ENCODE measurements at regions not wholly inside any gene's neighbourhood (a gene's known extent, or its start where the extent isn't known, plus 50 kb on each side); places are given as distances from the start of the nearest gene placed in this dataset.

DNA sequence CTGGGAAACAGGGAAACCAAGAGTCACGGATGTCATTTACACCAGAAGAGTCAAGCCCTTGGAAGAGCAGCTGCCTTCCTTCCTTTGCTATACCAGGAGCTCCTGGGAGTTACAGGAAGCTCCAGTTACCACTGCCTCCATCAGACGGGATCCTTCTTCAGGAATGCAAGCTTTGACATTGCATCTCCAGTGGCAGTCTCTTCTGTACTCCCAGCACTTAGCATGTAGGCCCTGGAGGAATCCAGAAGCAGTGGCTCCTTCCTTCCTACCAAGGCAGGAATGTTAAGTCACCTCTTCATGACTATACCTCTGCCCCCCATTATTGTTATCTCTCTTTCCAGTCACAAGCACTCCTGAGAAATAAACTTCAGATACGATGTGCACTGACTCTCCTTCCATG lies 836.0 kb downstream of the MAFB start:
- DNase-seq: no peak

DNA sequence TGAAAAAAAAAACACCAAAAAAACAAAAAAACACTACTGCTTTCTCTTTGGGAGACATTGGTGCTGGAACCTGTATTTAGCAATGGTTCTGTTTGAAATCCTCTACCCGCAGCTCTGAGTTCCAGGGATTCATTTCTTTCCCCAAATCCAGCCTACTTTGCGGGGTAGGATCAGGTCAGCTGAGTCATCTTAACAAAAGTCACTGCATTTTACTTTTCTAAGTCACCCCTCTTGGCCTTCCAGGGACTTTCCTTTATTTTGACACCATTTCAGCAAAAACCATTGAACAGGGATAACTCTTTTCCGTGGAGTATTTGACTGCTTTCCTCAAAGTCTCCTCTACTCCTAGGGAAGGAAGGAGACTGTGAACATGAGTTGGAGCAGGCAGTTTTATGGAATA lies 837.6 kb downstream of the MAFB start:
- no peak for DNase-seq

DNA sequence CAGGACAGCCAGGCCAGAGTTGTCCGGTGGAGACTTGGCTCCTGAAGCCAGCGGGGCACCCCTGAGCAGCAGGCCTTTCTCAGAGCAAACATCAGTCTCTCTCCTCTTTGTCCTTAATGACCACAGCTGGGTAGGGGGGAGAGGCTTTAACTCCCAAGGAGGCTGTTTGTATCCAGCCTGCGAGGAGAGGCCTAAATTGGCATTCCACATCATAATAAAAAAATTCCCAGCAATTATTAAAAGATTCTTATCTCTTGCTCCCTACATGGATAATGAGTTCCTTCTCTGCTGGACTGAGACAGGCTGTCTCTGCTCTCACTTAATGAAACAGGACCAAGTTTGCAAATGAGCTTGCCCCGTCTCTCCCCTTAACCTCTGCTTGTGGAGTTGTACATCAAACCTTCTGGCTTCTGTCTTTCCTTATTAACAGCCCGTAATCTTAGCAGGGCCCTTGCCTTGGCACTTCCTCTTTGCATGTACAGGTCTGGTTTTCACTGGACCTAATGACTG lies 838.2 kb downstream of the MAFB start:
- no peak for DNase-seq

DNA sequence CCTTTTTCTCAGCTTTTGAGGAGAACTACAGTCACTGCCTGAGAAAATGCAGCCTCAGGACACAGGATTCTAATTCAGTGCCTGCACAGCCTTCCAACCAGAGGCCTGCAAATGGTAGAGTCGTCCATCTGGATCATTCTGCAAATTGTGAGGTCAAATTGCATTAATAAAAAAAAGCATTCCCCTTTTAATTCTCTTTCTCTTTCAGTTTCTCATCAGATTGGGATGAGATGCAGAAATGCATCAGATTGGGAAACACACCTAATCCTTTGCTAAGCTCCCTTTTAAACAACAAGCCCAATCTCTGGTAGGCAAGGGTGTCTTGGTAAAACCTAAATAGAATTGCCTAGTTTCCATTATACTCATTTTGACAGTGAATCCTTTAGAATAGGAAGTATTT lies 838.8 kb downstream of the MAFB start:
- DNase-seq: no peak

DNA sequence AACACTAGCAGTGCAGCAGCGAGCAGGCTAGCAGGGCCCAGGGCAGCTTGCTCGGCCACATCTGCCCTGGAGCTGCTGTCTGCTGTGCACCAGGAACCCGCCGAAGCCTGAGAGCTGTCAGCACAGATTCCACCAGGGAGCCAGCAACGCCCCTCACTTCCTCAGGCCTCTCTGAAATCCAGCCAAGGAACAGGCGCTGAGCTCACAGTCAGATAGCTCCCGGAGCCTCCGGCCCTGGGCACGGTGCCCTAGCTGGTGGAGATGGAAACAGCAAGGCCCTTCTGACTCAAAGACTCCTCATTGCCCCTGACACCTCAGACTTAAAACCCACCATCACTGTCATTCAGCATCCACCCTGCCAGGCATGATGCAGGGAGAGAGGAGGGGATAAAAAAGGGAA lies 839.4 kb downstream of the MAFB start:
- DNase-seq: no peak

DNA sequence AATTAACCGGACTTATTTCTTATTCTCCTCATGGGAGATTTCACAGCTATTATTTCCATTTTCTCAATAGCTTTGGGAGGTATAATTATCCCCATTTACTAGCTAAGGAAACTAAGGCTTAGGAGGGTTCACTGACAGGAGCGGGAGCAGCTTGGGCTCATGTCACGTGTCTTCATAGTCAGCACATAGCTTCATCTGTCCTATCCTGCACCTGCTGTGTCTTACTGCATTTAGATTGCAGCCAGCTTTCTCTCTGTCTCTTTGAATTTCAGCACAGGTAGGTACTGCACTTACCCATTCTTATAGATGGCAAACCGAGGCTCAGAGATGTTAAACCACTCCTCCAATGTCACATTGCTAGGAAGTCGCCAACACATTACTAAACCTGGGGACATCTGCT lies 839.9 kb downstream of the MAFB start:
- DNase-seq: no peak

DNA sequence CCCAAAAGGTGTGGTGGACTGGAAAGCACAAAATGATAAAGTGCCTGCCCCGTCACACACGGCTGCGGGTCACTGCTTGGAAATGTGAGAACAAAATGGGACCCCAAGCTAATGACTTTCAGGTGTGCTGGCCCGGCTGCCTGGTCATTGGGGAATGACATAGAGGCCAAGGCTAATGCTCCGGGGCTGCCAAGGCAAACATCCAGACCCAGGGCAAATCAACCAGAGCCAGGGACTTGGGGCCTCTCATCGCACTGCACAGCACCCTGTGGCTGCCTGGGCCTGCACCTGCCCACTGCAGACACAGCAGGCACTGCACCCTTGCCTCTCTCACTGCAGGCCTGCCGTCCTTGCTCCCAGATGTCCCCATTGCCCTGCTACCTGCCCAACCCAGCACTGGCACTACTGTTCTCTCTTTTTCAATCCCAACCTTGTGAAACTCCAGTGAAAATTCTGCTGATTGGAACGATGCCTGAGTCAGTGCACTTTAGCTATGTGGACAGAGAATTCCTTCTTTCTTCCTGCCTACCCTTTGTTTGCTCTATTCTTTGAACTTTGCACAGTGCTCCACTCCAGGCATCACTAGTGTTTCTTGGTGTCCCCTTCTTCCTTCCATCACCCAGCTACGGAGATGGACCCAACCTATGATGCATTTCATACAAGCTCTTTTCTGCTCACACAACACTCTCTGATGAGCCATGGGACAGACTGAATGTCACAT lies 849.5 kb downstream of the MAFB start:
- no peak for DNase-seq

DNA sequence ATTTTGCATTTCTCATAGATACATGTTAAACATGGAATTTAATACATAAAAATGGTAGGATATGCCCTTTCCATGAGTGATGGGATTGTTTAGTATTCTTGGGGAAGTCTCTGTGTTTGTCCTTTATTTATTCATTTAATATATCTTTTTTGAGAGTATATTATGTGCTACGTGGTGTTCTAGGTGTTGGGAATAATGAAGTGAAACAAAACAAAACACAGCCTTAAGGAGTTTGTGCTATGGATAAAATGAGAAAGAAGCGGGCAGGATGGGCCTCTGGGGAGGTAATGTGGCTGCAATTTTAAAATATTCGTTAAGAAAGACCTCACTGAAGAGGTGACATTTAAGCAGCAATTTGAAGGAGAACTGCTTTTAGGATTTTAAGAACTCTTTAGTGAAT lies 851.5 kb downstream of the MAFB start:
- no peak for DNase-seq

DNA sequence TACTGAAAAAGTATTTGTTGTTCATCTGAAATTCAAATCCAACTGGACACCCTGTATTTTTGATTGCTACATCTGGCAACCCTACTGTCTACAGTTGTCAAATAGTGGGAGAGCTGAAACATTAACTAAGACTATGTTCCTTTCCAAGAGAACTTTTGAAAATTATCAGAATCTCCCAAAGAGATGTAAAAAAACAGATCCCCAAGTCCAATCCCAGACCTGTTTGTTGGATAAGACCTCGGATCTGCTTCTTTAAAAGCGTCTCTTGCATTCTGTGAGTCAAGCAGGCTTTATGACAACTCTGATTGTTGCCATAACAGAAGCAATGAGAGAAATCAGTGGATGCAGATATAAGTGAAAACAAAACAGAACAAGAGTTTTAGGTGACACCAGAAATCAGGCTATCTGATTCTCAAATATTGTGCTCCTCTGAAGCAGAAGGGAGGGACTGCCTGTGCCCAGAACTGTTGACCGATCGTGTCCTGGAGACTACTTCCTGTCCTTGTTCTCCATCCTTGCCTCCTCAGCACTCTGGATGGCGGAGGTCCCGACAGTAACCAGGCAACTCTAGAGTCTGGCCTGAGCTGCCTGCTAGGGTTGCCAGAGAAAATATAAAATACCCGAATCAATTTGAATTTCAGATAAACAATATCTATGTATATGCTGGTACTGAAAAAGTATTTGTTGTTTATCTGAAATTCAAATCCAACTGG lies 853.8 kb downstream of the MAFB start:
- no peak for DNase-seq

DNA sequence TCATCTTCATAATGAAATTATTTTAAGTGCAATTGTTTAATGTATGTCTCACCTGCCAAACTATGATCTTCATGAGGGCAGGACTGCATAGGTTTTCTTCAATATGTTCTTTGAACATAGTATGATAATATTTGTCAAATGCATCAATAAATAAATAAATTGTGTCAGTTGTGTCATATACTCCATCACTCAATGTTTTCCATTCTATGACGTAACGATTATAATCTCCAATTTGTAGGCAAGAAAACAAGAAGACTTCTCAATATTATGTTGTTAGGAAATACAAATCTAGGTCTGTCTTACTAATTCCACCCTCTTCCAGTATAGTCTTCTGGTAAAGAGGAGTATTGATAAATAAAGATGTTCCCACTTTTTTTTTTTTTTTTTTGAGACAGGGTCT lies 858.1 kb downstream of the MAFB start:
- no peak for DNase-seq

DNA sequence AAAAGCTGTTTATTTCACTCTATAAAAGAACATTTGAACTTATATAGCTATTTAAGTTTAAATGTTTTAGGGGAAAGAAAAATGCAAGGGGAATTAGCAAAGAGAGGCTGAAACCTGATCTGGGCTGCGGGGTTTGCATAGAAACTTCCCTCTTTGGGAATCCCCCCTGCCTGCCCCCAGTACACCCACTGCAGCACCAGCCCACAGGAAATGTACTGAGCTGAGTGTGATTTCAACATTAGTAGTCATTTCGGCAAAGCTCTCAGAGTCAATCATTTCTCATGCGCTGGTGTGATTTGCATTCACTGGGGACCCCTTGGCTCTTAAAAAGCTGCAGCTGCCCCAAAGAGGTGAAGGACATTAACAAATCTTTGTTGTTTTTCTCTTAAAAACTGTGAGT lies 859.4 kb downstream of the MAFB start:
- DNase-seq: no peak

DNA sequence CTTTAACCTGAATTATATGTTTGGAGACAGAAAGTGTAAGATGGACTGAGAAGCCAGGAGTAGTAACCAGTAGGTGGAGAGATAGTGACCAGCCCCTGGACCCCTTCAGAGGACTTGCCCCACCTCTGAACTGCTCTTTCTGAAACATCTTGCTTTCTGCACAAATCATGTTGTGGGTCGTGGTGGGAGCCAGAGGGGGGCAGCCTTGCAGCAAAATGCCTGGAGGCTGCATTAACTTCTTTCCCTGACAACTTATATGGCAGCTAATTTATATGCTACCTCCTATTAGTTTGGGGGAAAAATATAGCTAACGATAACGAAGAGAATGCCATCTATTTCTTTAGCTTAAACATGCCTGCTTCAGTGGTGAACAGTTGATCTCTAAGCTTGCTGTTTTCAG lies 859.8 kb downstream of the MAFB start:
- DNase-seq: no peak

DNA sequence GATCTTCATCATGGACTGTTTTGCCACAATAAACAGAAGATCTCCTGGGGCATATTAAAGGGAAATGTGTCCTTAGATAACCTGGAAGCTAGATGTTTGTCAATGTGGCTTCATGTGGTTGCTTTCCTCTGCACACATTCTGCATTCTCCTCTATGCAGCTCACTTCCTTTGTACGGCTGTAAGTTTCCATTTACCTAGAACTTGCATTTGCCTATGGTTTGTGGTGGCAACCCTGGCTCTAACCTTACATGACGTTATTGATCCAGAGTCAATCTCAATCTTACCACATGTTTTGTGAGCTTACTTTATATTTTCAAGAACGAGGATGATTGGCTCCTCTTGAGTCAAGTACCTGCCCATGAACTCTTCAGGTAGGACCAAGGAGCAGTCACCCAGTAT lies 863.1 kb downstream of the MAFB start:
- DNase-seq: no peak

DNA sequence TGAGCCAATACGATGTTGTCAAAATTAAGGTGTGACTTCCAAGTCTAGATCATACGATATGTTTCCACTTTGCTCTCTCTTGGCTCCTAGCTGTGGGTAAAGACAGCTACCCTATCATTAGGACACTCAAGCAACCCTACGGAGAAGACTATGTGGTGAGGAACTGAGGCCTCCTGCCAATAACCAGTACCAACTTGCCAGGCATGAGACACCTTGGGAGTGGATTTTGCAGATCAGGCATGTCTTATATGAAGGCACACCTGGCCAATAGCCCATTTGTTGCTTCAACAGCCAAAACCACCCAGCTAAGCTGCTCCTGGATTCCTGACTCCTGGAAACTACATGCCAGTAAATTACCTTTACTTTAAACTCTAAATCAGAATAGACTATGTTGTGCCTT lies 863.4 kb downstream of the DHX35 start:
- no peak for DNase-seq

DNA sequence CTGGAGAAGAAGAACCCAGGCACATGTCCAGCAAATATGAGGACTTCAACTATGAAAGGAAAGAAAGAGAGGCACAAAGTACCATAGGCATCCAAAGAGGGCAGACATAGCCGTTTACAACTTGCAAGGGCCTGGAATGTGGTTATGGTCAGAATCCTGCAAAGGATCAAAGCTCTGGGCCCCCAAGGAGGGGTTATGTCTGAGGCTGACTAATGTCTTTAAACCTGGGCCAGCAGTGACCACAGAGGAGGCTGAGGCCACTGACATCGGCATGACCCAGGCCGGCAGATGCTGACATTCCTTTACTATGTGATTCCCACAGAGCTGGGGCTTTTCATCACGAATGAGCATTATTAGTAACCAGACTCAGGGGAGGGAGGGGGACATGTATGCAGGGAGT lies 861.1 kb downstream of the DHX35 start:
- DNase-seq: no peak

DNA sequence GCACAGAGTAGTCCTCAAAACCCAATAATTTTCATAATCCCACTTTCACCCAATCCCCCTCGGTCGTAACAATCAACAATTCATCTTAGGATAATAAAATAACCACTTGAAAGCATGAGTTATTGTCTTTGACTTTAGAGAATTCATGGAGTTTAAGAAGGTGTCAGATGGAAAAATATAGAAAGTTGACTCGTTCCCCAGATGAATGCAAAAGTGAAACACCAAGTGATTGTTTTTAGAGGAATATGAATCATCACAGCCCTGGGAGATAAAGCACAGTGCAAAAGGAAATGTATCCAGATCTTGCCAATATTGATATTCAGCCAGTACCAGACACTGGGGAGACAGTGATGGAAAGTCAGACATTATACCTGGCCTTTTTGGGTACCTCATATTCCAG lies 860.5 kb downstream of the DHX35 start:
- no peak for DNase-seq

DNA sequence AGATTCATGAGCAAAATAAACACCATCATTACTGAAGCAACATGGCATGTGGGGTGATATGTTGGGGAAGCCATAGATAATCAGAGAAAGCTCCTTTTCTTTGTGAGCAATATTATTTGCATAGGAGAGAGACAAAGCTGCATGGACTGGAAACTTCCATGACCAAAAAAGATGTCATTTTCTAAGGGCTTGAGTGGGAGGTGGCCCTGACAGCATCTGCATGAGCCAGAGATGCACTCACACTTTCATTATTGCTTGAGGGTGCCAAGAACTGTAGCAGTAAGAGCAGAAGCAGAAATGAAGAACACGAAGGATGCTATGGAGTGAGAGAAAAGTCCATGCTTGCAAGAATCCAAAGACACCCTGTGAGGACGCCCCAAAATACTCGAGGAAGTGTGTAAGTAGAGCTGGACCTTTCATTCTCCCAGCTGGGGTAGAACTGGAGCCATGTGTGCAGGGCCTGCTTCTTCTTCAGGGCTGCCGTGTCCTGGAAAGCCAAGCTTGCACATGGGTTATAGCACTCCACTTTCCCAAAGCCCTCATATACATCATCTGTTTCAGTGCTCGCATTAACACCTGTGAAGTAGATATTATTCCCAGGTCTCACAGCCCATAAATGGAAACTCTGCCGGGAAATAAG lies 851.2 kb downstream of the DHX35 start:
- no peak for DNase-seq

DNA sequence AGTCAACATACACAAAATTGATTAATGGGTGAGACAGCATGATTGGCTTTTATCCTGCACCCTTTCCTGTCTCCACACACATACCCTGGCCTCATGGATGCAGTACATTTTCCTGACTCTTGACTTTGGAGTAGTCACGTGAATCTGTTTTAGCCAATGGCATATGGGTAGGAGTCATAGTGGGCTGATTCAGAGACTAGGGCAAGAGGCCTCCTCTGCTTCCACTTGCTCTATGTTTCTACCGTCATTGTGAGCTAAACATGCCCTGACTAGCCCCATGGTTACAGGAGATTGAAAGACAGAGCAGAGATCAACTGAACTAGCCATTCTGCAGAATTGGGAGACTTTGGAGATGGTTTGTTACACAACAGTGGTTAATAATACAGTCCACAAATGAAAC lies 850.0 kb downstream of the DHX35 start:
- no peak for DNase-seq

DNA sequence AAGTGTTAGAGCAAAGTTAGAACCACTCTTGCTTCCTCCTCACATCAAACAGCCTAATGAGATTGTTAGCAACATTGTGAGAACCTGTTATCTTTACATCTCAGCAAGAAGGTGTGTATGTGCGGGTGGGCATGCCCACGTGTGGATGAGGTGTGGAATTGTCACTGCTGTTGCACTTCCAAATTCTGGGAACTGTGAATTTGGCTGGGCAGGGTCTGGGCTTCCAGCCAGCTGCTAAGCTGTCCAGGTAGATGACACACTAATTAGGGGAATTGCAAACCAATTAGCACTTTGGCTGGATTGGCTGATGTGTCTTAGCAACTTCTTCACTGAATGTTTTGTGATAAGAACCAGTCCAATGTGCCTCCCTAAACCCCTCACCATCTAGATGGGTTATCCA lies 848.2 kb downstream of the DHX35 start:
- DNase-seq: no peak

DNA sequence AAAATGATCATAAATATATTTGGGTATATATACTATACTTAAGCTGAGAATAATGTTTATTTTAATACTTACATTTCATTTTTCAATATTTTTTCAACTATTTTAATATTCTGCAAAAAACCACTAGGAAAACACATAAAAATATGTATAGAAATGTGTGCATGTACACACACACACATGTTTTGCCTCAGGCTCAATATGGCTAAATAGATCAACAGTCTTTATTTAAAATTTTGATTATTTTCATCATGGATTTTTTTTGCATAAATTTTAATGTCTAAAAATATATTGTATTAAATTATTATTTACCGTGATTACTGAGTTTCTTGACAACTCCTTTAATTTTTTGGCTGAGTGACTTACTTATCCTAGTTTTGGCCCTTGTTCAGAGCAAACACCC lies 846.5 kb downstream of the DHX35 start:
- DNase-seq: no peak

DNA sequence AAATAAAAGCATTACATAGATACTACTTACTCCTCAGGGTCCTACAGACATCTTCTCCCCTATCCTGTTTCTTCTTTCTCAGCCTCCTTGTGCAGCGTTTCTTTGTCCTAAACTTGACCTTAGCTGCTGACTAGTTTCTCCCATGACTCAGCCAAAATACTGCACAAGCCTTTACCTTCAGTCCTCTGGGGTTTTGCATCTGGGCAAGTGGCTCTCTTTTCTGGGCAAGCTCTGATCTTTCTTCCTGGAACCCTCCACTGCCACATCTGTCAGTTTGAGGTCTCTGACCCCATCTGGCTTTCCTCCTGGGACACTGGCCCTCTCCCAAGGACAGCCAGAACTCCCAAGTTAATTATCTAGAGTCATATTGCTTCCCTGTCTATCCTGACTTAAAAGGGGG lies 838.4 kb downstream of the DHX35 start:
- no peak for DNase-seq

DNA sequence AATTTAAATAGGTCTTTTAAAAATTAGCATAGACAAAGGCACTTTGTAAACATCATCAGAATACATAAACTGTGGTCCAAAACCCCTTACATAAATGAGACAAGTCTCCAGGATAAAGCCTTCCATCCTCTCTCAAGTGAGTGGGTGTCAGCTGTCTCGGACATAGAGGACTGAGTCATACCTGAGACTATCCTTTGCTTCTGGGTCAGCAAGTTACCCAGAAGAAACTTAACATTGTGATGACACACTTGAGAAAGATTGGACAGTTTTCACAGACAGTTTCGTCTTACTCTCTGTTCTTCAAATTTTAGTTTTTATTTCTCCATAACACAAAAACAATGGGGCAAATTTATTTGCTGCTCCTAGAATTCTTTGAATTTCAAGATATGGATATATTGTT lies 838.0 kb downstream of the DHX35 start:
- no peak for DNase-seq

DNA sequence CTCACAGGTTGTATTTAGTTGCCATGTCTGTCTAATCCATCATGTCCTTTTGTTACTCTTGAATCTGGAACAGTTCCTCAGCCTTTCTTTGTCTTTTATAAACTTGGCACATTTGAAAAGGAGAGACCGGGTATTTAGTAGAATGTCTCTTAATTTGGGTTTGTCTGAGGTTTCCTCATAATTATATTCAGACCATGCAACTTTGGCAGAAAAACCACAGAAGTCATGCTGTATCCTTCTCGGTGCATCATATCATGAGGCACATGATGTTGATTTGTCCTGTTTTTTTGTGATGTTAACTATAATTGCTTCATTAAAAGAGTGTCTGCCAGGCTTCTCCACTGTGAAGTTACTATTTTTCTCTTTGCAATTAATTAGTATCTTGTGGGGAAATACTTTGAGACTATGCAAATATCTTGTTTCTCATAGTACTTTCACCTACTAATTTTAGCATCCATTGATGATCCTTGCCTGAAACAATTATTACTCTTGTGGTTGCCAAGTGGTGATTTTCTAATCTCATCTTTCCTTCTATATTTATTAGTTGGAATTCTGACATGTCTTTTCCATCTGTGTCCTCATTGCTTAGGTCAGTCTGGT lies 837.3 kb downstream of the DHX35 start:
- no peak for DNase-seq
